ENCODE measurements at regions not wholly inside any gene's neighbourhood (a gene's known extent, or its start where the extent isn't known, plus 50 kb on each side); places are given as distances from the start of the nearest gene placed in this dataset.

- Histone ChIP-seq H3K4me3 (no peak overlapping the region), H3K4me1 (no peaks in the 10 kb centered on the region), H3K27me3 (ENCODE audit: low read depth) (no peaks in the 10 kb centered on the region), H3K36me3 (no peaks in the 10 kb centered on the region), H3K27ac (no peak overlapping the region), H3K9me3 (no peaks in the 10 kb centered on the region)
- intact Hi-C loops (cut with DNase I): loop anchor here (10.0 kb wide), 1 partner anchor 235 kb away; no protein-coding TSS in a partner anchor
- no peak for ATAC-seq
- no peak for TF ChIP-seq CTCF (IDR thresholded peaks at IDR 0.05)
- no peak for DNase-seq
Measured at GRCh38 chr18:70429847-70430500, 141.1 kb downstream of the SOCS6 start.

- peak; percentile 70 to 87 for ATAC-seq
- DNase-seq: no peak
- Histone ChIP-seq H3K36me3 (no peaks in the 10 kb centered on the region), H3K27me3 (ENCODE audit: low read depth) (no peaks in the 10 kb centered on the region), H3K4me1 (peaks cover 7% of the 10 kb centered on the region), H3K27ac (no peak overlapping the region), H3K4me3 (no peak overlapping the region), H3K9me3 (no peaks in the 10 kb centered on the region)
- no peak for TF ChIP-seq CTCF (IDR thresholded peaks at IDR 0.05)
- intact Hi-C loops (cut with DNase I): no loop called here
Measured at GRCh38 chr18:70428439-70428838, 139.6 kb downstream of the SOCS6 start.

GRCh38 chr18:70426818-70427217 lies 138.0 kb downstream of the SOCS6 start:
- intact Hi-C loops (cut with DNase I): no loop called here
- Histone ChIP-seq H3K27ac (no peak overlapping the region), H3K36me3 (no peaks in the 10 kb centered on the region), H3K9me3 (no peaks in the 10 kb centered on the region), H3K4me3 (no peak overlapping the region), H3K27me3 (ENCODE audit: low read depth) (no peaks in the 10 kb centered on the region), H3K4me1 (peaks cover 21% of the 10 kb centered on the region)
- no peak for TF ChIP-seq CTCF (IDR thresholded peaks at IDR 0.05)
- DNase-seq (no peak), ATAC-seq (no peak)

- Histone ChIP-seq H3K27me3 (ENCODE audit: low read depth) (no peaks in the 10 kb centered on the region), H3K36me3 (no peaks in the 10 kb centered on the region), H3K9me3 (no peaks in the 10 kb centered on the region), H3K4me3 (no peak overlapping the region), H3K27ac (no peak overlapping the region), H3K4me1 (peaks cover 36% of the 10 kb centered on the region)
- intact Hi-C loops (cut with DNase I): no loop called here
- ATAC-seq (no peak), DNase-seq (no peak)
- no peak for TF ChIP-seq CTCF (IDR thresholded peaks at IDR 0.05)
Measured at GRCh38 chr18:70425236-70425635, 136.4 kb downstream of the SOCS6 start.

- intact Hi-C loops (cut with DNase I): no loop called here
- no peak for DNase-seq
- Histone ChIP-seq H3K36me3 (no peaks in the 10 kb centered on the region), H3K27ac (no peak overlapping the region), H3K9me3 (no peaks in the 10 kb centered on the region), H3K4me3 (no peak overlapping the region), H3K27me3 (ENCODE audit: low read depth) (no peaks in the 10 kb centered on the region), H3K4me1 (peaks cover 40% of the 10 kb centered on the region)
- no peak for ATAC-seq
- TF ChIP-seq CTCF (IDR thresholded peaks at IDR 0.05): no peak
Measured at GRCh38 chr18:70423988-70424387, 135.1 kb downstream of the SOCS6 start.

All from lower lobe of right lung (tissue), 2 donors.